ENCODE measurements at regions not wholly inside any gene's neighbourhood (a gene's known extent, or its start where the extent isn't known, plus 50 kb on each side); places are given as distances from the start of the nearest gene placed in this dataset.
"Not testable (repeated sequence)": the region's sequence is repeated elsewhere in the genome, so short reads cannot be mapped to it uniquely, and the experiment has no call there.

DNA sequence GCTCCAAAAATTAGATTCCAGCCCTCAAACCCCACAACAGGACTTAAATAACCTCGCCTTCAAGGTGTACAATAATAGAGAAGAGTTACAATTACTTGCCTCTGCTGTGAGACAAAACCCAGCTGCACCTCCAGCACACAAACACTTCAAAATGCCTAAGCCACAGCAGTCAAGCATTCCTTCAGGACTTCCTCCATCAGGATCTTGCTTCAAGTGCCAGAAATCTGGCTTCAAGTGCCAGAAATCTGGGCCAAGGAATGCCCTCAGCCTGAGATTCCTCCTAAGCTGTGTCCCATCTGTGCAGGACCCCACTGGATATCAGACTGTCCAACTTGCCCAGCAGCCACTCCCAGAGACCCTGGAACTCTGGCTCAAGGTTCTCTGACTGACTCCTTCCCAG, 1088.3 kb downstream of the SORCS3 start:
- no peaks in the 10 kb centered on the region for H3K27me3 ChIP-seq (ENCODE audit: control insufficient read depth in 1 of 2, insufficient read depth in 2 of 2, low read length in 2 of 2)
- H3K27me3 Mint-ChIP-seq: no peaks in the 10 kb centered on the region
- H3K9me3 Mint-ChIP-seq: no peaks in the 10 kb centered on the region
- no peaks in the 10 kb centered on the region for H3K9me3 ChIP-seq (ENCODE audit: control insufficient read depth in 1 of 2, insufficient read depth in 1 of 2, low read length in 2 of 2)
- no peak overlapping the region for H3K4me3 ChIP-seq (ENCODE audit: low read length)
- DNase-seq (no peak), ATAC-seq (ENCODE audit: poor library complexity) (no peak)
- TF ChIP-seq, protein P1, sequence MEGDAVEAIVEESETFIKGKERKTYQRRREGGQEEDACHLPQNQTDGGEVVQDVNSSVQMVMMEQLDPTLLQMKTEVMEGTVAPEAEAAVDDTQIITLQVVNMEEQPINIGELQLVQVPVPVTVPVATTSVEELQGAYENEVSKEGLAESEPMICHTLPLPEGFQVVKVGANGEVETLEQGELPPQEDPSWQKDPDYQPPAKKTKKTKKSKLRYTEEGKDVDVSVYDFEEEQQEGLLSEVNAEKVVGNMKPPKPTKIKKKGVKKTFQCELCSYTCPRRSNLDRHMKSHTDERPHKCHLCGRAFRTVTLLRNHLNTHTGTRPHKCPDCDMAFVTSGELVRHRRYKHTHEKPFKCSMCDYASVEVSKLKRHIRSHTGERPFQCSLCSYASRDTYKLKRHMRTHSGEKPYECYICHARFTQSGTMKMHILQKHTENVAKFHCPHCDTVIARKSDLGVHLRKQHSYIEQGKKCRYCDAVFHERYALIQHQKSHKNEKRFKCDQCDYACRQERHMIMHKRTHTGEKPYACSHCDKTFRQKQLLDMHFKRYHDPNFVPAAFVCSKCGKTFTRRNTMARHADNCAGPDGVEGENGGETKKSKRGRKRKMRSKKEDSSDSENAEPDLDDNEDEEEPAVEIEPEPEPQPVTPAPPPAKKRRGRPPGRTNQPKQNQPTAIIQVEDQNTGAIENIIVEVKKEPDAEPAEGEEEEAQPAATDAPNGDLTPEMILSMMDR (IDR thresholded peaks at IDR 0.05): no peak
- no peak overlapping the region for H3K27ac Mint-ChIP-seq
- H3K36me3 Mint-ChIP-seq (ENCODE audit: low read depth): no peaks in the 10 kb centered on the region
- no peaks in the 10 kb centered on the region for H3K4me1 Mint-ChIP-seq (ENCODE audit: low read depth)
- no peaks in the 10 kb centered on the region for H3K4me1 ChIP-seq (ENCODE audit: insufficient read depth, low read length)
- CTCF ChIA-PET: no interaction called here
- no peak overlapping the region for H3K27ac ChIP-seq (ENCODE audit: low read depth in 1 of 2, low read length in 2 of 2)
- intact Hi-C loops (cut with DNase I, micrococcal nuclease): no loop called here
- no peaks in the 10 kb centered on the region for H3K36me3 ChIP-seq (ENCODE audit: insufficient read depth, low read length)
- H3K4me3 Mint-ChIP-seq: no peak overlapping the region
- POLR2A ChIA-PET: no interaction called here

DNA sequence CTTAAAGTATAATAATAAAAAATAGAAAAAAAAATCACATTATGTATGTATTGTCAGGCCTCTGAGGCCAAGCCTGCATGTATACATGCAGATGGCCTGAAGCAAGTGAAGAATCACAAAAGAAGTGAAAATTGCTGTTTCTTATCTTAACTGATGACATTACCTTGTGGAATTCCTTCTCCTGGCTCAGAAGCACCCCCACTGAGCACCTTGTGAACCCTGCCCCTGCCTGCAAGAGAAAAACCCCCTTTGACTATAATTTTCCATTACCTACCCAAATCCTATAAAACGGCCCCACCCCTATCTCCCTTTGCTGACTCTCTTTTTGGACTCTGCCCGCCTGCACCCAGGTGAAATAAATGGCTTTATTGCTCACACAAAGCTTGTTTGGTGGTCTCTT, 1086.5 kb downstream of the SORCS3 start:
- H3K9me3 ChIP-seq (ENCODE audit: control insufficient read depth in 1 of 2, insufficient read depth in 1 of 2, low read length in 2 of 2); H3K36me3 ChIP-seq (ENCODE audit: insufficient read depth, low read length); intact Hi-C loops (cut with DNase I, micrococcal nuclease); H3K27ac Mint-ChIP-seq; CTCF ChIA-PET; H3K9me3 Mint-ChIP-seq; DNase-seq; H3K36me3 Mint-ChIP-seq (ENCODE audit: low read depth); ATAC-seq (ENCODE audit: poor library complexity); H3K4me3 Mint-ChIP-seq; H3K27me3 Mint-ChIP-seq; H3K27ac ChIP-seq (ENCODE audit: low read depth in 1 of 2, low read length in 2 of 2); H3K4me1 Mint-ChIP-seq (ENCODE audit: low read depth); H3K27me3 ChIP-seq (ENCODE audit: control insufficient read depth in 1 of 2, insufficient read depth in 2 of 2, low read length in 2 of 2); POLR2A ChIA-PET; H3K4me1 ChIP-seq (ENCODE audit: insufficient read depth, low read length); H3K4me3 ChIP-seq (ENCODE audit: low read length): not testable (repeated sequence)

DNA sequence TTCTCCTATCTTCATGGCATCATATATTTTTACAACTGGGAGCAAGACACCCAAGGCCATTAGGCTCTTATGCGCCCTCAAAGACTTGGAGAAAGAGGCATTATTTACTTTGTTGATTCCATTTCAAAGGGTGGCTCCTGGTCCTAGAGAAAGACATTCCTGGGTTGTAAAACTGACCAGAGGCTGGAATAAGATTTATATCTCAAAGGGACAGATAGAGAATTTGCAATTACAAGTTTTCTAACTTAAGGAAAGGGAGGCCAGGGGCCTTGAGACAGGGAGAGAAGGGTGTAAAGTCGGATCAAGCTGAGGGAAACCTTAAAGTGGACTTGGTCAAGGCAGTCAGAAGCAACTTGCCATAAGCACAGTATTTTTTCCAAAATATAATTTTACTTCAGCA, 1086.0 kb downstream of the SORCS3 start:
- TF ChIP-seq, protein P1 (IDR thresholded peaks at IDR 0.05): no peak
- intact Hi-C loops (cut with DNase I, micrococcal nuclease): no loop called here
- CTCF ChIA-PET: no interaction called here
- H3K4me3 ChIP-seq (ENCODE audit: low read length): no peak overlapping the region
- no peak overlapping the region for H3K27ac ChIP-seq (ENCODE audit: low read depth in 1 of 2, low read length in 2 of 2)
- DNase-seq (no peak), ATAC-seq (ENCODE audit: poor library complexity) (no peak)
- no peaks in the 10 kb centered on the region for H3K9me3 Mint-ChIP-seq
- H3K27me3 ChIP-seq (ENCODE audit: control insufficient read depth in 1 of 2, insufficient read depth in 2 of 2, low read length in 2 of 2): peaks cover 0 to 3% of the 10 kb centered on the region in 2 experiments
- H3K4me3 Mint-ChIP-seq: no peak overlapping the region
- no peaks in the 10 kb centered on the region for H3K4me1 ChIP-seq (ENCODE audit: insufficient read depth, low read length)
- no peaks in the 10 kb centered on the region for H3K36me3 Mint-ChIP-seq (ENCODE audit: low read depth)
- no peaks in the 10 kb centered on the region for H3K36me3 ChIP-seq (ENCODE audit: insufficient read depth, low read length)
- POLR2A ChIA-PET: no interaction called here
- H3K27ac Mint-ChIP-seq: no peak overlapping the region
- H3K27me3 Mint-ChIP-seq: no peaks in the 10 kb centered on the region
- no peaks in the 10 kb centered on the region for H3K9me3 ChIP-seq (ENCODE audit: control insufficient read depth in 1 of 2, insufficient read depth in 1 of 2, low read length in 2 of 2)
- H3K4me1 Mint-ChIP-seq (ENCODE audit: low read depth): no peaks in the 10 kb centered on the region

DNA sequence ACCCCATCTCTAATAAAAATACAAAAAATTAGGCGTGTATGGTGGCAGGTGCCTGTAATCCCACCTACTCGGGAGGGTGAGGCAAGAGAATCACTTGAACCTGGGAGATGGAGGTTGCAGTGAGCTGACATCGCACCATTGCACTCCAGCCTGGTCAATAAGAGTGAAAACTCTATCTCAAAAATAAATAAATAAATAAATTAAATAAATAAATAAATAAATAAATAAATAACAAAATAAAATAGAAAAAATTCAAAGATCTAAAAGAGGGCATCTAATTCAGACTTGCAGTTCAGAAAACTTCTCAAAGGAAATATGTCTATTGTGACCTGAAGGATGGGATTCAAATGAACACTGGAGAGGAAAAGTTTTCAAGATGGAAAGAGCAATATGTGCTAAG, 1085.1 kb downstream of the SORCS3 start:
- Histone ChIP-seq H3K27ac (ENCODE audit: low read depth in 1 of 2, low read length in 2 of 2) (no peak overlapping the region), H3K4me3 (ENCODE audit: low read length) (no peak overlapping the region), H3K36me3 (ENCODE audit: insufficient read depth, low read length) (no peaks in the 10 kb centered on the region), H3K9me3 (ENCODE audit: control insufficient read depth in 1 of 2, insufficient read depth in 1 of 2, low read length in 2 of 2) (no peaks in the 10 kb centered on the region), H3K27me3 (ENCODE audit: control insufficient read depth in 1 of 2, insufficient read depth in 2 of 2, low read length in 2 of 2) (peaks cover 0 to 3% of the 10 kb centered on the region in 2 experiments), H3K4me1 (ENCODE audit: insufficient read depth, low read length) (no peaks in the 10 kb centered on the region)
- TF ChIP-seq, protein P1 (IDR thresholded peaks at IDR 0.05): no peak
- Mint-ChIP-seq H3K9me3 (no peaks in the 10 kb centered on the region), H3K27ac (no peak overlapping the region), H3K27me3 (no peaks in the 10 kb centered on the region), H3K4me3 (no peak overlapping the region), H3K36me3 (ENCODE audit: low read depth) (no peaks in the 10 kb centered on the region), H3K4me1 (ENCODE audit: low read depth) (no peaks in the 10 kb centered on the region)
- CTCF ChIA-PET: no interaction called here
- DNase-seq (no peak), ATAC-seq (ENCODE audit: poor library complexity) (no peak)
- intact Hi-C loops (cut with DNase I, micrococcal nuclease): no loop called here
- POLR2A ChIA-PET: no interaction called here
